Stimulated activated effector memory CD8-positive, alpha-beta T cell treated with anti-CD3 and anti-CD28 coated beads, Interleukin-12 subunit alpha, Interleukin-12 subunit beta, amount 100 ng/mL, for 72 hours (primary cell): ENCODE measurements at regions not wholly inside any gene's neighbourhood (a gene's known extent, or its start where the extent isn't known, plus 50 kb on each side); places are given as distances from the start of the nearest gene placed in this dataset.

Experiments used
- ATAC-seq: fragments of 150-1000 bp; cut with Tn5 transposase; 2 replicates; pipeline ENCODE4 v1.10.0; 2021
- DNase-seq, 2 donors: peaks; one replicate each; pipeline ENCODE4 v3.0.0; 2021 to 2022; ENCODE audit warnings: low spot score in 2 of 2
- H3K27ac Mint-ChIP-seq: one replicate; pipeline ENCODE4 v1.8.0; 2022; ENCODE audit warnings: mild to moderate bottlenecking, mixed read lengths
- H3K36me3 Mint-ChIP-seq: one replicate; pipeline ENCODE4 v1.8.0; 2022; ENCODE audit warnings: mild to moderate bottlenecking, mixed read lengths
- H3K4me1 Mint-ChIP-seq: one replicate; pipeline ENCODE4 v1.8.0; 2022; ENCODE audit warnings: mixed read lengths
- H3K4me3 Mint-ChIP-seq: one replicate; pipeline ENCODE4 v1.8.0; 2022; ENCODE audit warnings: mild to moderate bottlenecking, mixed read lengths
- H3K9me3 Mint-ChIP-seq: one replicate; pipeline ENCODE4 v1.8.0; 2022; ENCODE audit warnings: mixed read lengths

GRCh38 chr1:5455056-5455455 is 537.2 kb downstream of the NPHP4 start:
- Mint-ChIP-seq H3K9me3 (no peaks in the 10 kb centered on the region), H3K4me1 (no peaks in the 10 kb centered on the region), H3K4me3 (no peak overlapping the region), H3K27ac (no peak overlapping the region), H3K36me3 (no peaks in the 10 kb centered on the region)
- ATAC-seq (no peak), DNase-seq (no peak)

GRCh38 chr1:5453347-5453746 is 538.9 kb downstream of the NPHP4 start:
- no peaks in the 10 kb centered on the region for H3K9me3 Mint-ChIP-seq
- H3K4me3 Mint-ChIP-seq = no peak overlapping the region
- DNase-seq (no peak), ATAC-seq (no peak)
- H3K4me1 Mint-ChIP-seq = no peaks in the 10 kb centered on the region
- no peaks in the 10 kb centered on the region for H3K36me3 Mint-ChIP-seq
- no peak overlapping the region for H3K27ac Mint-ChIP-seq

- H3K4me1 Mint-ChIP-seq = no peaks in the 10 kb centered on the region
- no peaks in the 10 kb centered on the region for H3K36me3 Mint-ChIP-seq
- no peak overlapping the region for H3K4me3 Mint-ChIP-seq
- ATAC-seq = no peak
- no peak for DNase-seq
- H3K27ac Mint-ChIP-seq = no peak overlapping the region
- H3K9me3 Mint-ChIP-seq = no peaks in the 10 kb centered on the region
Observed at GRCh38 chr1:5451671-5452070, 540.6 kb downstream of the NPHP4 start.

GRCh38 chr1:5448486-5448885 is 543.7 kb downstream of the NPHP4 start:
- no peak overlapping the region for H3K27ac Mint-ChIP-seq
- H3K9me3 Mint-ChIP-seq = no peaks in the 10 kb centered on the region
- no peak for ATAC-seq
- H3K4me1 Mint-ChIP-seq = no peaks in the 10 kb centered on the region
- H3K4me3 Mint-ChIP-seq = no peak overlapping the region
- no peaks in the 10 kb centered on the region for H3K36me3 Mint-ChIP-seq
- DNase-seq = no peak

- no peak for ATAC-seq
Observed at GRCh38 chr1:5447503-5447960, 544.7 kb downstream of the NPHP4 start.

GRCh38 chr1:5444396-5444795 is 547.8 kb downstream of the NPHP4 start:
- ATAC-seq (no peak), DNase-seq (no peak)
- no peaks in the 10 kb centered on the region for H3K4me1 Mint-ChIP-seq
- H3K36me3 Mint-ChIP-seq = no peaks in the 10 kb centered on the region
- no peaks in the 10 kb centered on the region for H3K9me3 Mint-ChIP-seq
- H3K27ac Mint-ChIP-seq = no peak overlapping the region
- no peak overlapping the region for H3K4me3 Mint-ChIP-seq

More at GRCh38 chr1:5447503-5447960, 544.7 kb downstream of the NPHP4 start:
- Mint-ChIP-seq H3K36me3 (no peaks in the 10 kb centered on the region), H3K27ac (no peak overlapping the region), H3K4me1 (no peaks in the 10 kb centered on the region), H3K4me3 (no peak overlapping the region), H3K9me3 (no peaks in the 10 kb centered on the region)
- no peak for DNase-seq

GRCh38 chr1:5436808-5437207 is 555.4 kb downstream of the NPHP4 start:
- no peaks in the 10 kb centered on the region for H3K36me3 Mint-ChIP-seq
- no peaks in the 10 kb centered on the region for H3K4me1 Mint-ChIP-seq
- peaks cover 12% of the 10 kb centered on the region for H3K9me3 Mint-ChIP-seq
- ATAC-seq (no peak), DNase-seq (no peak)
- no peak overlapping the region for H3K4me3 Mint-ChIP-seq
- no peak overlapping the region for H3K27ac Mint-ChIP-seq

- Mint-ChIP-seq H3K4me1 (no peaks in the 10 kb centered on the region), H3K27ac (no peak overlapping the region), H3K4me3 (no peak overlapping the region), H3K9me3 (peaks cover 12% of the 10 kb centered on the region), H3K36me3 (no peaks in the 10 kb centered on the region)
- DNase-seq (no peak), ATAC-seq (no peak)
Observed at GRCh38 chr1:5435414-5435813, 556.8 kb downstream of the NPHP4 start.

- no peaks in the 10 kb centered on the region for H3K36me3 Mint-ChIP-seq
- H3K4me3 Mint-ChIP-seq = no peak overlapping the region
- DNase-seq = no peak
- no peak for ATAC-seq
- no peaks in the 10 kb centered on the region for H3K4me1 Mint-ChIP-seq
- no peak overlapping the region for H3K27ac Mint-ChIP-seq
- peaks cover 5% of the 10 kb centered on the region for H3K9me3 Mint-ChIP-seq
Observed at GRCh38 chr1:5432436-5432835, 559.8 kb downstream of the NPHP4 start.

GRCh38 chr1:5430911-5431697 is 561.1 kb downstream of the NPHP4 start:
- Mint-ChIP-seq H3K9me3 (no peaks in the 10 kb centered on the region), H3K36me3 (no peaks in the 10 kb centered on the region), H3K4me1 (no peaks in the 10 kb centered on the region), H3K27ac (no peak overlapping the region), H3K4me3 (no peak overlapping the region)
- ATAC-seq (no peak), DNase-seq (no peak)

- DNase-seq (no peak), ATAC-seq (no peak)
- H3K9me3 Mint-ChIP-seq = no peaks in the 10 kb centered on the region
- H3K4me3 Mint-ChIP-seq = no peak overlapping the region
- no peak overlapping the region for H3K27ac Mint-ChIP-seq
- no peaks in the 10 kb centered on the region for H3K4me1 Mint-ChIP-seq
- H3K36me3 Mint-ChIP-seq = no peaks in the 10 kb centered on the region
Observed at GRCh38 chr1:5430136-5430535, 562.1 kb downstream of the NPHP4 start.

GRCh38 chr1:5428351-5428750 is 563.9 kb downstream of the NPHP4 start:
- Mint-ChIP-seq H3K4me1 (peaks cover 2% of the 10 kb centered on the region), H3K27ac (no peak overlapping the region), H3K9me3 (no peaks in the 10 kb centered on the region), H3K36me3 (no peaks in the 10 kb centered on the region), H3K4me3 (no peak overlapping the region)
- DNase-seq = no peak
- ATAC-seq = no peak

- DNase-seq = no peak
- Mint-ChIP-seq H3K9me3 (no peaks in the 10 kb centered on the region), H3K4me1 (peaks cover 15% of the 10 kb centered on the region), H3K36me3 (no peaks in the 10 kb centered on the region), H3K27ac (no peak overlapping the region), H3K4me3 (no peak overlapping the region)
- ATAC-seq = no peak
Observed at GRCh38 chr1:5427026-5427613, 565.1 kb downstream of the NPHP4 start.

- peaks cover 20% of the 10 kb centered on the region for H3K4me1 Mint-ChIP-seq
- no peak overlapping the region for H3K4me3 Mint-ChIP-seq
- DNase-seq (no peak), ATAC-seq (no peak)
- H3K36me3 Mint-ChIP-seq = no peaks in the 10 kb centered on the region
- H3K27ac Mint-ChIP-seq = no peak overlapping the region
- H3K9me3 Mint-ChIP-seq = no peaks in the 10 kb centered on the region
Observed at GRCh38 chr1:5424802-5425703, 567.2 kb downstream of the NPHP4 start.

GRCh38 chr1:5423109-5423508 is 569.1 kb downstream of the NPHP4 start:
- H3K4me1 Mint-ChIP-seq = peaks cover 25% of the 10 kb centered on the region
- ATAC-seq = peak; percentile 85
- no peaks in the 10 kb centered on the region for H3K36me3 Mint-ChIP-seq
- peak overlapping the region; percentile 63 for H3K27ac Mint-ChIP-seq
- no peaks in the 10 kb centered on the region for H3K9me3 Mint-ChIP-seq
- peak; percentile 12 to 50 for DNase-seq
- peak overlapping the region; percentile 48 for H3K4me3 Mint-ChIP-seq
